Activated CD4-positive, alpha-beta memory T cell treated with anti-CD3 and anti-CD28 coated beads for 36 hours (primary cell): ENCODE measurements at regions not wholly inside any gene's neighbourhood (a gene's known extent, or its start where the extent isn't known, plus 50 kb on each side); places are given as distances from the start of the nearest gene placed in this dataset.

Experiments used
- CTCF ChIA-PET: fragments of 350-600 bp; sonication (Branson Sonifier 250); formaldehyde crosslinking; loops from one replicate; lab custom pipeline; 2021; ENCODE audit warnings: antibody characterized with exemption, inconsistent platforms; lab: Charles Lee
- POLR2A ChIA-PET: fragments of 350-600 bp; sonication (Branson Sonifier 250); formaldehyde crosslinking; loops from one replicate; lab custom pipeline; 2021; ENCODE audit warnings: antibody characterized with exemption; lab: Charles Lee
- DNase-seq: peaks from one replicate; pipeline ENCODE4 v3.0.0-alpha.2; 2020
- H3K27ac Mint-ChIP-seq: one replicate; pipeline ENCODE4 v1.8.0; 2021; ENCODE audit warnings: mixed read lengths
- H3K27me3 Mint-ChIP-seq: one replicate; pipeline ENCODE4 v1.8.0; 2021; ENCODE audit warnings: mixed read lengths
- H3K36me3 Mint-ChIP-seq: one replicate; pipeline ENCODE4 v1.8.0; 2021; ENCODE audit warnings: mixed read lengths
- H3K4me1 Mint-ChIP-seq: one replicate; pipeline ENCODE4 v1.8.0; 2021; ENCODE audit warnings: low read depth, mixed read lengths
- H3K4me3 Mint-ChIP-seq: one replicate; pipeline ENCODE4 v1.8.0; 2021; ENCODE audit warnings: mild to moderate bottlenecking, mixed read lengths
- H3K9me3 Mint-ChIP-seq: one replicate; pipeline ENCODE4 v1.8.0; 2021; ENCODE audit warnings: mixed read lengths
- intact Hi-C: fragments of 100-400 bp; cut with micrococcal nuclease; formaldehyde crosslinking; loops from one replicate; pipeline ENCODE4 v1.15.1; 2023

- Mint-ChIP-seq H3K4me1 (no peaks in the 10 kb centered on the region), H3K4me3 (no peak overlapping the region), H3K36me3 (no peaks in the 10 kb centered on the region), H3K27me3 (no peaks in the 10 kb centered on the region), H3K27ac (no peak overlapping the region), H3K9me3 (no peaks in the 10 kb centered on the region)
- ChIA-PET CTCF (no interaction called here), POLR2A (no interaction called here)
- no peak for DNase-seq
- intact Hi-C loops: no loop called here
Measured at GRCh38 chr7:46625032-46625431, 704.0 kb upstream of the IGFBP3 start.

DNA sequence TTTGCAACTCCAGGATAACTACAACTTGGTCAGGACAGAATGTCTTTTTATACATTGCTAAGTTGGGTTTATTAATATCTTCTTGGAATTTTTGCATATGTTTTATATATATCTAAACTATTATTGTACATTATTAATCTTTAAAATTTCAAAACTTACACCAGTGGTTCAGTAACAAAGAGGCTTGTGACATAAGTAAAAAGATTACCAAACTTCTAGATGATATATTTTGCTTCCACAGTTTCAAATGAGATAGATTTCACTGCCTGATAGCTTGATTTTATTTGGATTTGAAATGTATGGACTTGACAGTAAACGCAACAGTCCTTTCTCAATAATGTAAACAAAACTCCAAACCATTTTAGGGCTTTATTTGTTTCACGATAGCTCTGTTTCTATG lies 701.2 kb upstream of the IGFBP3 start:
- Mint-ChIP-seq H3K9me3 (no peaks in the 10 kb centered on the region), H3K27ac (no peak overlapping the region), H3K4me1 (no peaks in the 10 kb centered on the region), H3K4me3 (no peak overlapping the region), H3K36me3 (no peaks in the 10 kb centered on the region), H3K27me3 (no peaks in the 10 kb centered on the region)
- CTCF ChIA-PET: no interaction called here
- intact Hi-C loops: no loop called here
- DNase-seq: no peak
- POLR2A ChIA-PET: no interaction called here

GRCh38 chr7:46619723-46620310 lies 698.7 kb upstream of the IGFBP3 start:
- no peaks in the 10 kb centered on the region for H3K9me3 Mint-ChIP-seq
- intact Hi-C loops: no loop called here
- H3K36me3 Mint-ChIP-seq: no peaks in the 10 kb centered on the region
- H3K27me3 Mint-ChIP-seq: no peaks in the 10 kb centered on the region
- no peak overlapping the region for H3K4me3 Mint-ChIP-seq
- H3K4me1 Mint-ChIP-seq: no peaks in the 10 kb centered on the region
- no peak overlapping the region for H3K27ac Mint-ChIP-seq
- ChIA-PET POLR2A (no interaction called here), CTCF (no interaction called here)
- no peak for DNase-seq

DNA sequence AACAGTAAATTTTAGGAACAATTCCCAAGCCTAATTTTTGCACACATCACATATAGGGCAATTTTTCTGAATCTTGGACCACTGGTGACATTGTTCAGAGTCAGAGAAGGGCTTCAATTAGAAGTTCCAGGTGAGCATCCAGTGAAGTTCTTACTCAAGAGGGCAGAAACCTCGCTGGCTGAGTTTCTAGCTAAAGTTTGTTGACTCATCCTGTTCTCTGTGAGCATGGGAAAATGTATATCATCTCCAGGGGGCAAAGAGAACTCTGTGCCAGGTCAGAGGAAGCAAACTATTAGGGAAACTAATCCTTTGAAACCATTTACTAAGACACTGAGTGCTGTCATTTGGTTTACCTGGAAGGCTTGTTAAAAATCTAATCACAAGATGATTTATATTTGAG lies 695.6 kb upstream of the IGFBP3 start:
- CTCF ChIA-PET: no interaction called here
- no peaks in the 10 kb centered on the region for H3K4me1 Mint-ChIP-seq
- H3K36me3 Mint-ChIP-seq: no peaks in the 10 kb centered on the region
- DNase-seq: no peak
- H3K27ac Mint-ChIP-seq: no peak overlapping the region
- H3K4me3 Mint-ChIP-seq: no peak overlapping the region
- POLR2A ChIA-PET: no interaction called here
- no peaks in the 10 kb centered on the region for H3K27me3 Mint-ChIP-seq
- H3K9me3 Mint-ChIP-seq: peaks cover 4% of the 10 kb centered on the region
- intact Hi-C loops: no loop called here

- Mint-ChIP-seq H3K4me3 (no peak overlapping the region), H3K27ac (no peak overlapping the region), H3K4me1 (no peaks in the 10 kb centered on the region), H3K9me3 (peaks cover 4% of the 10 kb centered on the region), H3K27me3 (no peaks in the 10 kb centered on the region), H3K36me3 (no peaks in the 10 kb centered on the region)
- intact Hi-C loops: no loop called here
- POLR2A ChIA-PET: no interaction called here
- CTCF ChIA-PET: no interaction called here
- DNase-seq: no peak
Measured at GRCh38 chr7:46613551-46613950, 692.5 kb upstream of the IGFBP3 start.

GRCh38 chr7:46613116-46613515 lies 692.0 kb upstream of the IGFBP3 start:
- no peak for DNase-seq
- H3K9me3 Mint-ChIP-seq: peaks cover 4% of the 10 kb centered on the region
- no peak overlapping the region for H3K4me3 Mint-ChIP-seq
- H3K27ac Mint-ChIP-seq: no peak overlapping the region
- ChIA-PET CTCF (no interaction called here), POLR2A (no interaction called here)
- no peaks in the 10 kb centered on the region for H3K4me1 Mint-ChIP-seq
- H3K36me3 Mint-ChIP-seq: no peaks in the 10 kb centered on the region
- H3K27me3 Mint-ChIP-seq: no peaks in the 10 kb centered on the region
- intact Hi-C loops: no loop called here

- peaks cover 4% of the 10 kb centered on the region for H3K9me3 Mint-ChIP-seq
- no peak overlapping the region for H3K4me3 Mint-ChIP-seq
- CTCF ChIA-PET: no interaction called here
Measured at GRCh38 chr7:46611508-46611907, 690.4 kb upstream of the IGFBP3 start.

DNA sequence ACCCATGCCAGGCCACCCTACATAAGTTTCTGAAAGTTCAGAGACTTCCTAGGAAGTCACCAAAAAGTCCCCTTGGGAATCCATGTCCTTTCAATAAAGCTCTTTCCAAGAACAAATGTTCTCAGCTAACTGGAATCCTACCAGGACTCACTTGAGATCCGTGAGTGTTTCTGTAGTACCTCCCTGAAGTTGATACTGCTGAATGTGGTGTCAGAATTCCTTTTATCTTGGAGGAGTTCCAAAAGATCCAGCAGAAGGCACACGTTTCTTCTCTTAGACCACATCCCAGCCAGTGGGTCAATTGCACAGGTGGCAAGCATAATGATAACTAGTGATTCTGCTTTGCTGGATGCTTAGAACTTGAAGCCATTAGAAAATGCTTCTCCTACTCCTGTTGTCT lies 689.7 kb upstream of the IGFBP3 start:
- Mint-ChIP-seq H3K27me3 (no peaks in the 10 kb centered on the region), H3K4me3 (no peak overlapping the region), H3K27ac (no peak overlapping the region), H3K9me3 (peaks cover 4% of the 10 kb centered on the region), H3K36me3 (no peaks in the 10 kb centered on the region), H3K4me1 (no peaks in the 10 kb centered on the region)
- CTCF ChIA-PET: no interaction called here
- POLR2A ChIA-PET: no interaction called here
- DNase-seq: no peak
- intact Hi-C loops: no loop called here

More at GRCh38 chr7:46611508-46611907, 690.4 kb upstream of the IGFBP3 start:
- Mint-ChIP-seq H3K27me3 (no peaks in the 10 kb centered on the region), H3K36me3 (no peaks in the 10 kb centered on the region), H3K27ac (no peak overlapping the region), H3K4me1 (no peaks in the 10 kb centered on the region)
- no peak for DNase-seq
- POLR2A ChIA-PET: no interaction called here
- intact Hi-C loops: no loop called here

DNA sequence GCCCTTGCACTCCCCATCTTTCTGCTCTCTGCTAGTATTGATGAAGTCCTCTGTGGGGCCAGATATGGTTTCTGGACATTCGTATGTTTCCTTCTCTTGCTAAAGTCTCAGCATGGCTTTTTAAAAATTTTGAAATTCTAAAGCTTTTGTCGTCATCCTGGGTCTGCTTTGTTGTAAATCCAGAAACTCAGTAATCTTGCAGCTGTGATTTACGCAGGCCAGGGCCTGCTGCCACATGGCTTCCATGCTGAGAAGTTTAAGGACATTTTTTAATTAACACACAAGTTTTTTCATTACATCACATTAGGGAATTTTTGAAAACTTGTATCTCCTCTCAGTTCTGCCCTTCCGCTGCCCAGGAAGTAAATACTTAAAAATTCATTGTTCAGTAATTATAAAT lies 686.1 kb upstream of the IGFBP3 start:
- no peak for DNase-seq
- intact Hi-C loops: no loop called here
- Mint-ChIP-seq H3K9me3 (no peaks in the 10 kb centered on the region), H3K4me1 (no peaks in the 10 kb centered on the region), H3K4me3 (no peak overlapping the region), H3K27me3 (no peaks in the 10 kb centered on the region), H3K36me3 (no peaks in the 10 kb centered on the region), H3K27ac (no peak overlapping the region)
- POLR2A ChIA-PET: no interaction called here
- CTCF ChIA-PET: no interaction called here

GRCh38 chr7:46606761-46607160 lies 685.7 kb upstream of the IGFBP3 start:
- Mint-ChIP-seq H3K27ac (no peak overlapping the region), H3K4me1 (no peaks in the 10 kb centered on the region), H3K4me3 (no peak overlapping the region), H3K27me3 (no peaks in the 10 kb centered on the region), H3K36me3 (no peaks in the 10 kb centered on the region), H3K9me3 (no peaks in the 10 kb centered on the region)
- CTCF ChIA-PET: no interaction called here
- intact Hi-C loops: no loop called here
- POLR2A ChIA-PET: no interaction called here
- no peak for DNase-seq

DNA sequence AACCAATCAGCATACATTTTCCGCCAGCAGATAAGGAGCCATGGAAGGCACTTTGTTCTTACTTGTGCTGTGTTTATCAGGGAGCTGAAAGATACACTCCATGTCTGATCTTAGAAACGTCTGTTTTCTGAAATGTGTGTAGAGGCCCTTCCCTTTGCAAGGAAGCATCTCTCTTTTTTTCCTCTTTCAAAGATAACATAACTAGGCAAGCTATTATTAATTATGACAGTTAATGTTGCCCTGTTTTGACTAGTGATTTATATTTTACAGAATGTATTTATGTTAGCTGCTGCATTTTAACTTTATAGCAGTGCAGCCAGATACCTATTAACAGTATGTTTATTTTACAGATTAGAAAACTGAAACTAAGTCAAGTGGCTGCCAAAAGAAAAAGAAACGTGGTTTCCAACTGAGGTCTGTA lies 683.2 kb upstream of the IGFBP3 start:
- no peaks in the 10 kb centered on the region for H3K27me3 Mint-ChIP-seq
- ChIA-PET POLR2A (no interaction called here), CTCF (no interaction called here)
- H3K9me3 Mint-ChIP-seq: no peaks in the 10 kb centered on the region
- no peaks in the 10 kb centered on the region for H3K36me3 Mint-ChIP-seq
- DNase-seq: no peak
- H3K4me3 Mint-ChIP-seq: no peak overlapping the region
- no peaks in the 10 kb centered on the region for H3K4me1 Mint-ChIP-seq
- H3K27ac Mint-ChIP-seq: no peak overlapping the region
- intact Hi-C loops: no loop called here

- Mint-ChIP-seq H3K4me3 (no peak overlapping the region), H3K27me3 (no peaks in the 10 kb centered on the region), H3K4me1 (no peaks in the 10 kb centered on the region), H3K27ac (no peak overlapping the region), H3K9me3 (no peaks in the 10 kb centered on the region), H3K36me3 (no peaks in the 10 kb centered on the region)
- ChIA-PET POLR2A (no interaction called here), CTCF (no interaction called here)
- DNase-seq: no peak
- intact Hi-C loops: no loop called here
Measured at GRCh38 chr7:46603780-46604179, 682.7 kb upstream of the IGFBP3 start.

DNA sequence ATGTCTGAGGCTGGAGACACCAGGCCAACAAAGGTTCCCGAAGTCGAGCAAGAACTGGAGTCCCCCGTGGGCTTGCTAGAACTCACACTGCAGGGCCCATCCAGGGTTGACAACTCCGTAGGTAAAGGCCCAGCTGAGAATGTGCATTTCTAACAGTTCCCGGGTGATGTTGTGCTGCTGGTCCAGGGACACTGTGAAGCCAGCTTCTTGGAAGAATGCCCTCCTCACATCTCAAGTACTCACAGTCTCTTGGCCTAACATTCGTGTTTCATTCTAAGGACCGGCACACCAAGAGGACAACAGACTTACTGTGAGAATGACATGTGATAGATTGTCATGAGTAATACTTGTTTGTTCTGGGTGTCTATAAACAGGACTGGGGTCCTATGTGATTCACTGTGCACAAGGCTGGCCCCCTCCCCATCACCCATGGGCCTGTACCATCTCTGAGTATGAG lies 682.3 kb upstream of the IGFBP3 start:
- ChIA-PET POLR2A (no interaction called here), CTCF (no interaction called here)
- Mint-ChIP-seq H3K9me3 (no peaks in the 10 kb centered on the region), H3K36me3 (no peaks in the 10 kb centered on the region), H3K4me3 (no peak overlapping the region), H3K4me1 (no peaks in the 10 kb centered on the region), H3K27ac (no peak overlapping the region), H3K27me3 (no peaks in the 10 kb centered on the region)
- intact Hi-C loops: no loop called here
- DNase-seq: no peak
